22Rv1 (cell line): ENCODE measurements at regions not wholly inside any gene's neighbourhood (a gene's known extent, or its start where the extent isn't known, plus 50 kb on each side); places are given as distances from the start of the nearest gene placed in this dataset.
"Not testable (repeated sequence)": the region's sequence is repeated elsewhere in the genome, so short reads cannot be mapped to it uniquely, and the experiment has no call there.

ENCODE experiments used
- H3K27ac ChIP-seq: fragments of 450-650 bp; 2 replicates; pipeline ENCODE4 v1.5.1; 2017
- ZFX ChIP-seq: fragments of 450-650 bp; IDR thresholded peaks from 2 replicates; pipeline ENCODE4 v1.6.1; 2017; ENCODE audit warnings: antibody characterized with exemption, borderline replicate concordance
- TF ChIP-seq, protein P1 (sequence below): fragments of 450-650 bp; IDR thresholded peaks from 2 replicates; pipeline ENCODE4 v1.5.1; 2017; ENCODE audit warnings: mild to moderate bottlenecking

DNA sequence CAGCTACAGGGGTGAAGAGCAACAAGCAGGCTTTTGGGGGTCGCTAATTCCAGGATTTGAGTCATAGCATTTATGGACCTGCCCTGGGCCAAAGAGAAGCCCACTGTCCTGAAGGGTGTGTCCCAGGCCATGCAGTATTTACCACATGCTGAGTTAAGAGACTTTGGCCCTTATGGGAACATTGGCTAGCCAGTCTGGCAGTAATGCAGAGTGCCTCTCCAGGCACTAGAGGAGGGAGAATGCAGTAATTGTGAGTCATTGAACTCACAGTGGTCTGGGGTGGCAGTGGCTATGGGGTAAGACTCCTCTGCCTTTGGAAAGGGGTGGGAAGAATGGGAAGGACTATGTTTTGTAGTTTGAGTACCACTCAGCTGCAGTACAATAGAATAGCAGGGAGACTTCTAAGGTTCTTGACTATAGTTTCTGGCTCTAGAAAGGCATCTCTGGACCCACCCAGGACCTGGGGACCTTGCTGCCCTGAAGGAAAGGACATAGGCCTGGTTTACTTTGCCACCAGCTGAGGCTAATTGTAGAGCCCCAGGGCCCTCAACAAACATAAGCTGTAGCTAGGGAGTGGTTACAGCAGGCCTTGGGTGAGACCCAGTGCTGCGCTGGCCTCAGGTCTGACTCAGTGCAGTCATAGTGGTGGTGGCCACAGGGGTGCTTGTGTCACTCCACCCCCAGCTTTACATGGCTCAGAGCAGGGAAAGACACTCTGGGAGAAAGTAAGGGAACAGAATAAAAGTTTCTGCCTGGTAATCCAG is 520.9 kb downstream of the HTR1B start:
- H3K27ac ChIP-seq: no peak overlapping the region
- TF ChIP-seq, protein P1, sequence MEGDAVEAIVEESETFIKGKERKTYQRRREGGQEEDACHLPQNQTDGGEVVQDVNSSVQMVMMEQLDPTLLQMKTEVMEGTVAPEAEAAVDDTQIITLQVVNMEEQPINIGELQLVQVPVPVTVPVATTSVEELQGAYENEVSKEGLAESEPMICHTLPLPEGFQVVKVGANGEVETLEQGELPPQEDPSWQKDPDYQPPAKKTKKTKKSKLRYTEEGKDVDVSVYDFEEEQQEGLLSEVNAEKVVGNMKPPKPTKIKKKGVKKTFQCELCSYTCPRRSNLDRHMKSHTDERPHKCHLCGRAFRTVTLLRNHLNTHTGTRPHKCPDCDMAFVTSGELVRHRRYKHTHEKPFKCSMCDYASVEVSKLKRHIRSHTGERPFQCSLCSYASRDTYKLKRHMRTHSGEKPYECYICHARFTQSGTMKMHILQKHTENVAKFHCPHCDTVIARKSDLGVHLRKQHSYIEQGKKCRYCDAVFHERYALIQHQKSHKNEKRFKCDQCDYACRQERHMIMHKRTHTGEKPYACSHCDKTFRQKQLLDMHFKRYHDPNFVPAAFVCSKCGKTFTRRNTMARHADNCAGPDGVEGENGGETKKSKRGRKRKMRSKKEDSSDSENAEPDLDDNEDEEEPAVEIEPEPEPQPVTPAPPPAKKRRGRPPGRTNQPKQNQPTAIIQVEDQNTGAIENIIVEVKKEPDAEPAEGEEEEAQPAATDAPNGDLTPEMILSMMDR: no peak

DNA sequence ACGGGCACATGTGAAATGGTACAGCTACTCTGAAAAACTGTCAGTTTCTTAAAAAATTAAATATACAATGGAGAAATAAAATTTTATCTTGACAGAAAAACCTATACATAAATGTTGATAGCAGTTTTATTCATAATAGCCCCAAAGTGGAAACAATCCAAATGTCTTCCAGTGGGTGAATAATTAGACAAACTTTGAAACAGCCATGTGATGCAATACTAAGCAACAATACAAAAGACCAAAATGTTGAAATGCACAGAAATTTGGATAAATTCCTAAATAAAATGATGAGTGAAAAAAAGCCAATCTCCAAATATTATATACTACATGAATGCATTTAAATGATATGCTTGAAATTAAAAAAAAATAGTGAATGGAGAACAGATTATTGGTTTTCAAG is 523.1 kb downstream of the HTR1B start:
- H3K27ac ChIP-seq: no peak overlapping the region
- TF ChIP-seq, protein P1: no peak
- TF ChIP-seq ZFX: no peak

DNA sequence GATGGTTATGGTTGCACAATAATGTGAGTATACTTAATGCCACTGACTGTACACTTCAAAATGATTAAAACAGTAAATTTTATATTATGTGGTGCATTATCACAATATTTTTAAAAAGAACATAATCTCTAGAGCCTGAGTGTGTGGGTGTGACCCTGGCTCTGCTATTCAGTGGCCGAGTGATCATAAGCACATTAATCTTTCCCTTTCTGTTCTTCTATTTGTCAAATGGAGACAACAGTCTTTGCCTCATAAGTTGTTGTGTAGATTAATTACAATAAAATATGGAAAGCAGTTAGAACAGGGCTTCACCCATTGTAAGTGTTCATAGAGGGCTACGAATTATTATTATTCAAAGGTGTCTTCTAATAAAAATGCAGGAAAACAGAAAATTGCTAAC is 548.6 kb downstream of the HTR1B start:
- TF ChIP-seq ZFX: no peak
- TF ChIP-seq, protein P1: no peak
- no peak overlapping the region for H3K27ac ChIP-seq

DNA sequence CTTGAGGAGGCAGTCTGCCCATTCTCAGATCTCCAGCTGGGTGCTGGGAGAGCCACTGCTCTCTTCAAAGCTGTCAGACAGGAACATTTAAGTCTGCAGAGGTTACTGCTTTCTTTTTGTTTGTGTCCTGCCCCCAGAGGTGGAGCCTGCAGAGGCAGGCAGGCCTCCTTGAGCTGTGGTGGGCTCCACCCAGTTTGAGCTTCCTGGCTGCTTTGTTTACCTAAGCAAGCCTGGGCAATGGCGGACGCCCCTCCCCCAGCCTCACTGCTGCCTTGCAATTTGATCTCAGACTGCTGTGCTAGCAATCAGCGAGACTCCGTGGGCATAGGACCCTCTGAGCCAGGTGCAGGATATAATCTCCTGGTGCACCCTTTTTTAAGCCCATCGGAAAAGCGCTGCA is 557.8 kb downstream of the HTR1B start:
- H3K27ac ChIP-seq: not testable (repeated sequence)

DNA sequence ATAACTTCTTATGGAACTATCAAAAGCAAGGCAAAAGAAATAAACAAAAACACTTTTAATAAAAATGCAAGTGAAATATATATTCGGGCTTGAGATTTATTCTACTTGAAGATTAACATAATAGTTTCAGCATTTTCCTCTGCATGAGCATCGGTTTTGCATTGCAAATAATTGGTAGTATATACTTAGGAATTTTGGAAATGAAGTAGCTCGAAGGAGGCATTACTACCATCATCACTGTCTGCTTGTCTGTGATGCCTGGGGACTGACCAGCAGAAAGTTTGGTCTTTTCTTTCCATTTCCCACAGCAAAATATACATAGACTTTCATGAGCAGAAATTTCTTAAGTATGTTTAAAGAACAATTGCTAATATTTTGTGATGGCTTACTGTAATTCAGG is 570.7 kb downstream of the HTR1B start:
- TF ChIP-seq ZFX: no peak
- TF ChIP-seq, protein P1: no peak
- H3K27ac ChIP-seq: no peak overlapping the region

DNA sequence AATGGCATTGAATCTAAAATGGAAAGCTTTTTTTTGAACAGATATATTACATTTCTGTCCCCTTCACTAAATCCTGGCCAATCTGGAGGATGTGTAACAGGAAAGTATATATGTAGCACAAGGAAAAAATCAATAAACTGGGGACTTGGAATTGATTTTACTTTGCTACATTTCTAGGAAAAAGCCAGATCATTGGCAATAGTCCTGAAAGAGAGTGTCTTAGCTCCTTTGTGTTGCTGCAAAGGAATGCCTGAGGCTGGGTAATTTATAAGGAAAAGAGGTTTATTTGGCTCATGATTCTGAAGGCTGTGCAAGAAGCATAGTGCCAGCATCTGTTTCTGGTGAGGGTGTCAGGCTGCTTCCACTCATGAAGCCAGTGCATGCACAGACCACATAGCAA is 574.9 kb downstream of the HTR1B start:
- no peak overlapping the region for H3K27ac ChIP-seq
- TF ChIP-seq, protein P1: no peak
- no peak for TF ChIP-seq ZFX

DNA sequence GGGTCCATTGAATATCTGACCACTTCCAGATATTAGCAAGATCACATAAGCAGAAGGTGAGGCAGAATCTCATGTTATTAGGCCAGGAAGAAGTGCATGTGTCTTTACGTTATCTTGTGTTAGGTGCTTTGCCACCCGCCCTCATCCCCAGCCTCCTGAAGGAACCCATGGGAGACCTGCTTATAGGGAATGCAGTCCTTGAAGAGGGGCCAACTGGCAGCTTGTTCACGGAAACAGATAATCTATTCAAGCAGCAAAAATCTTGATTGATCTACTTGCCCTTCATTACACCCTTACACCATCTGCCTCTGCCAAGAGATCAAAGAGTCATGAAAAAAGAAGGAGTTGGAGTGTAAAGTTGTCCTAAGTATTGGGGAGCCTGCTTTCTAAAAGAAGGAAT is 576.4 kb downstream of the HTR1B start:
- TF ChIP-seq ZFX: no peak
- TF ChIP-seq, protein P1: no peak
- H3K27ac ChIP-seq: no peak overlapping the region

DNA sequence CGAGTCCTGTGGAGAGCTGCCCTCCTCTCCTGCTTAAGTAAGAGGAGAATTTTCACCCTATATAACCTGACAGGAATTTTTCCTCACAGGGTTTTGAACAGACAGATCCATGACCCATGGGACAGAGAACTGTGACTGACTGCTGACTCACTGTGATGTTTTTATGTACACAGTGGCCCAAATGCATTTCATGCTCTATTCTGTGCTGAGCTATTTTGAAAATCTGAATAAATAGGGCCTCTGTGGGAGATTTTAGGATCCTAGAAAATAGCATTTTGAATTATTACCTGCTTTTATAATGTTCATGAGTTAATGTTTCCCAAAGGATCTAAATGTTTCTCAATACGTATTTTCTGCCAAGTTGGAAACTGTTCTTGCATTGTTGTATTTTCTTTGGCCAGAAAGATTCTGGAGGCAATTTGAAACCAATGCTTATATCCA is 577.4 kb downstream of the HTR1B start:
- no peak overlapping the region for H3K27ac ChIP-seq
- no peak for TF ChIP-seq ZFX
- TF ChIP-seq, protein P1: no peak
